ENCODE measurements at regions not wholly inside any gene's neighbourhood (a gene's known extent, or its start where the extent isn't known, plus 50 kb on each side); places are given as distances from the start of the nearest gene placed in this dataset.
A peak's percentile ranks its signal among the peaks of the same experiment; 100 is the strongest.

GRCh38 chr6:113464960-113465359, 392.2 kb upstream of the MARCKS start:
- H3K79me2 ChIP-seq (ENCODE audit: insufficient read depth, low read length): no peaks in the 10 kb centered on the region
- H3K4me2 ChIP-seq (ENCODE audit: low read length): peak overlapping the region; percentile 71
- no peaks in the 10 kb centered on the region for H3K36me3 ChIP-seq (ENCODE audit: control insufficient read depth in 1 of 2, insufficient read depth in 2 of 2, low read length in 2 of 2)
- H3K9ac ChIP-seq (ENCODE audit: low read length): peak overlapping the region; percentile 23
- peak overlapping the region; percentile 89 for H2AFZ ChIP-seq (ENCODE audit: low read depth, low read length, poor library complexity, severe bottlenecking)
- no peaks in the 10 kb centered on the region for H3K9me2 ChIP-seq (ENCODE audit: insufficient read depth)
- ChIA-PET POLR2A (interaction anchor here (1.4 kb wide), 2 partner anchors 18 to 394 kb away, joined by 4 to 6 read pairs; no protein-coding TSS in a partner anchor), RAD21 (ENCODE audit: low non-redundant PET in 1 of 2, low total read pairs in 2 of 2, uncharacterized antibody in 2 of 2, unreplicated experiment in 2 of 2) (no interaction called here), CTCF (interaction anchor here (0.8 to 1.6 kb wide), 2 partner anchors 158 to 394 kb away, joined by 3 to 7 read pairs; no protein-coding TSS in a partner anchor)
- ATAC-seq (peak; percentile 89), DNase-seq (ENCODE audit: low read depth, low spot score) (peak; percentile 42)
- intact Hi-C loops (cut with micrococcal nuclease): loop anchor here (5.0 kb wide), 1 partner anchor 392 kb away; the partner anchor contains the start of gene MARCKS
- H3K27ac ChIP-seq (ENCODE audit: low read depth, low read length): no peak overlapping the region
- H3K9me3 ChIP-seq (ENCODE audit: control insufficient read depth in 1 of 2, insufficient read depth in 1 of 2, low read depth in 1 of 2, low read length in 2 of 2): no peaks in the 10 kb centered on the region
- H3K4me1 ChIP-seq (ENCODE audit: control insufficient read depth in 1 of 2, insufficient read depth in 2 of 2, low read length in 2 of 2): peaks cover 8 to 19% of the 10 kb centered on the region in 2 experiments
- peak overlapping the region in 1 of 2 experiments; percentile 4; a peak in 1 of 4 replicates for H3K4me3 ChIP-seq (replicated peaks in 1 of 2; ENCODE audit: low read depth in 1 of 2, low read length in 2 of 2)
- BruUV-seq (replicated peaks): no TSS peak
- H4K20me1 ChIP-seq (ENCODE audit: insufficient read depth): no peaks in the 10 kb centered on the region
- H3K27me3 ChIP-seq (ENCODE audit: insufficient read depth, low read length): no peaks in the 10 kb centered on the region
- no peak for TF ChIP-seq EGR1 (IDR thresholded peaks at IDR 0.05; ENCODE audit: low read depth)
- no peak for TF ChIP-seq EZH2 (IDR thresholded peaks at IDR 0.05)
- TF ChIP-seq TCF7L2 (IDR thresholded peaks at IDR 0.05; ENCODE audit: borderline replicate concordance, extremely low read depth, insufficient read depth, insufficient read length): no peak
- no peak for TF ChIP-seq EZH2phosphoT487 (IDR thresholded peaks at IDR 0.05; ENCODE audit: borderline replicate concordance)
- TF ChIP-seq CEBPB (IDR thresholded peaks at IDR 0.05; ENCODE audit: low read depth): peak; percentile 91
- peak; percentile 66; the same call in 1 of the 2 replicates for TF ChIP-seq SRF (IDR thresholded peaks at IDR 0.05; ENCODE audit: low read depth)
- TF ChIP-seq, protein P1, sequence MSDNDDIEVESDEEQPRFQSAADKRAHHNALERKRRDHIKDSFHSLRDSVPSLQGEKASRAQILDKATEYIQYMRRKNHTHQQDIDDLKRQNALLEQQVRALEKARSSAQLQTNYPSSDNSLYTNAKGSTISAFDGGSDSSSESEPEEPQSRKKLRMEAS (IDR thresholded peaks at IDR 0.05): peak; percentile 49; the same call in 1 of the 2 replicates
- TF ChIP-seq RAD21 (IDR thresholded peaks at IDR 0.05; ENCODE audit: low read depth): peak; percentile 26; the same call in 1 of the 2 replicates
- TF ChIP-seq, protein P2, sequence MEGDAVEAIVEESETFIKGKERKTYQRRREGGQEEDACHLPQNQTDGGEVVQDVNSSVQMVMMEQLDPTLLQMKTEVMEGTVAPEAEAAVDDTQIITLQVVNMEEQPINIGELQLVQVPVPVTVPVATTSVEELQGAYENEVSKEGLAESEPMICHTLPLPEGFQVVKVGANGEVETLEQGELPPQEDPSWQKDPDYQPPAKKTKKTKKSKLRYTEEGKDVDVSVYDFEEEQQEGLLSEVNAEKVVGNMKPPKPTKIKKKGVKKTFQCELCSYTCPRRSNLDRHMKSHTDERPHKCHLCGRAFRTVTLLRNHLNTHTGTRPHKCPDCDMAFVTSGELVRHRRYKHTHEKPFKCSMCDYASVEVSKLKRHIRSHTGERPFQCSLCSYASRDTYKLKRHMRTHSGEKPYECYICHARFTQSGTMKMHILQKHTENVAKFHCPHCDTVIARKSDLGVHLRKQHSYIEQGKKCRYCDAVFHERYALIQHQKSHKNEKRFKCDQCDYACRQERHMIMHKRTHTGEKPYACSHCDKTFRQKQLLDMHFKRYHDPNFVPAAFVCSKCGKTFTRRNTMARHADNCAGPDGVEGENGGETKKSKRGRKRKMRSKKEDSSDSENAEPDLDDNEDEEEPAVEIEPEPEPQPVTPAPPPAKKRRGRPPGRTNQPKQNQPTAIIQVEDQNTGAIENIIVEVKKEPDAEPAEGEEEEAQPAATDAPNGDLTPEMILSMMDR (IDR thresholded peaks at IDR 0.05 in 2 of 3, conservative IDR thresholded peaks at IDR 0.05 in 1 of 3; ENCODE audit: borderline replicate concordance in 1 of 3, insufficient read depth in 1 of 3, low read depth in 2 of 3, low read length in 2 of 3): no peak
- TF ChIP-seq SP1 (IDR thresholded peaks at IDR 0.05; ENCODE audit: low read depth): peak; percentile 74
- TF ChIP-seq, protein P3, sequence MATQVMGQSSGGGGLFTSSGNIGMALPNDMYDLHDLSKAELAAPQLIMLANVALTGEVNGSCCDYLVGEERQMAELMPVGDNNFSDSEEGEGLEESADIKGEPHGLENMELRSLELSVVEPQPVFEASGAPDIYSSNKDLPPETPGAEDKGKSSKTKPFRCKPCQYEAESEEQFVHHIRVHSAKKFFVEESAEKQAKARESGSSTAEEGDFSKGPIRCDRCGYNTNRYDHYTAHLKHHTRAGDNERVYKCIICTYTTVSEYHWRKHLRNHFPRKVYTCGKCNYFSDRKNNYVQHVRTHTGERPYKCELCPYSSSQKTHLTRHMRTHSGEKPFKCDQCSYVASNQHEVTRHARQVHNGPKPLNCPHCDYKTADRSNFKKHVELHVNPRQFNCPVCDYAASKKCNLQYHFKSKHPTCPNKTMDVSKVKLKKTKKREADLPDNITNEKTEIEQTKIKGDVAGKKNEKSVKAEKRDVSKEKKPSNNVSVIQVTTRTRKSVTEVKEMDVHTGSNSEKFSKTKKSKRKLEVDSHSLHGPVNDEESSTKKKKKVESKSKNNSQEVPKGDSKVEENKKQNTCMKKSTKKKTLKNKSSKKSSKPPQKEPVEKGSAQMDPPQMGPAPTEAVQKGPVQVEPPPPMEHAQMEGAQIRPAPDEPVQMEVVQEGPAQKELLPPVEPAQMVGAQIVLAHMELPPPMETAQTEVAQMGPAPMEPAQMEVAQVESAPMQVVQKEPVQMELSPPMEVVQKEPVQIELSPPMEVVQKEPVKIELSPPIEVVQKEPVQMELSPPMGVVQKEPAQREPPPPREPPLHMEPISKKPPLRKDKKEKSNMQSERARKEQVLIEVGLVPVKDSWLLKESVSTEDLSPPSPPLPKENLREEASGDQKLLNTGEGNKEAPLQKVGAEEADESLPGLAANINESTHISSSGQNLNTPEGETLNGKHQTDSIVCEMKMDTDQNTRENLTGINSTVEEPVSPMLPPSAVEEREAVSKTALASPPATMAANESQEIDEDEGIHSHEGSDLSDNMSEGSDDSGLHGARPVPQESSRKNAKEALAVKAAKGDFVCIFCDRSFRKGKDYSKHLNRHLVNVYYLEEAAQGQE (IDR thresholded peaks at IDR 0.05; ENCODE audit: low read depth): no peak
- TF ChIP-seq YY1 (IDR thresholded peaks at IDR 0.05; ENCODE audit: extremely low read depth, insufficient replicate concordance, low read depth, low read length): no peak
- TF ChIP-seq SIN3A (IDR thresholded peaks at IDR 0.05; ENCODE audit: low read depth): 0 out of 2 replicates have a peak, but pooled peaks have one; percentile 33
- TF ChIP-seq FOSL1 (IDR thresholded peaks at IDR 0.05; ENCODE audit: low read depth): peak; percentile 93
- 0 out of 2 replicates have a peak, but pooled peaks have one; percentile 25 for TF ChIP-seq ATF3 (IDR thresholded peaks at IDR 0.05)
- peak; percentile 85; the same call in 1 of the 2 replicates for TF ChIP-seq CBX3 (IDR thresholded peaks at IDR 0.05; ENCODE audit: low read depth)
- no peak for TF ChIP-seq ZFX (IDR thresholded peaks at IDR 0.05)
- TF ChIP-seq POLR2AphosphoS5 (IDR thresholded peaks at IDR 0.05; ENCODE audit: low read depth, low read length): no peak
- TF ChIP-seq ZNF274 (IDR thresholded peaks at IDR 0.05; ENCODE audit: low read depth, low read length): no peak
- peak; percentile 40 for TF ChIP-seq ZBTB33 (IDR thresholded peaks at IDR 0.05; ENCODE audit: extremely low read depth, insufficient replicate concordance, low read length)
